Activated CD8-positive, alpha-beta T cell treated with anti-CD3 and anti-CD28 coated beads for 36 hours (primary cell): ENCODE measurements at regions not wholly inside any gene's neighbourhood (a gene's known extent, or its start where the extent isn't known, plus 50 kb on each side); places are given as distances from the start of the nearest gene placed in this dataset.

Experiments
- ATAC-seq: fragments of 200-7000 bp; cut with Tn5 transposase; one replicate; pipeline ENCODE4 v1.10.0; 2021; ENCODE audit warnings: mild to moderate bottlenecking, moderate library complexity
- CTCF ChIA-PET: fragments of 350-600 bp; sonication (Branson Sonifier 250); formaldehyde crosslinking; loops from one replicate; lab custom pipeline; 2021; ENCODE audit warnings: antibody characterized with exemption; lab: Charles Lee
- POLR2A ChIA-PET: fragments of 350-600 bp; sonication (Branson Sonifier 250); formaldehyde crosslinking; loops from one replicate; lab custom pipeline; 2021; ENCODE audit warnings: antibody characterized with exemption; lab: Charles Lee
- DNase-seq: peaks from one replicate; pipeline ENCODE4 v3.0.0-alpha.2; 2020
- H3K27ac Mint-ChIP-seq: one replicate; pipeline ENCODE4 v1.8.0; 2021; ENCODE audit warnings: mild to moderate bottlenecking, mixed read lengths
- H3K27me3 Mint-ChIP-seq: one replicate; pipeline ENCODE4 v1.8.0; 2021; ENCODE audit warnings: mixed read lengths
- H3K36me3 Mint-ChIP-seq: one replicate; pipeline ENCODE4 v1.8.0; 2021; ENCODE audit warnings: low read depth, mixed read lengths
- H3K4me1 Mint-ChIP-seq: one replicate; pipeline ENCODE4 v1.8.0; 2021; ENCODE audit warnings: low read depth, mixed read lengths
- H3K4me3 Mint-ChIP-seq: one replicate; pipeline ENCODE4 v1.8.0; 2021; ENCODE audit warnings: mild to moderate bottlenecking, moderate library complexity, mixed read lengths
- H3K9me3 Mint-ChIP-seq: one replicate; pipeline ENCODE4 v1.8.0; 2021; ENCODE audit warnings: mixed read lengths
- intact Hi-C: fragments of 100-400 bp; cut with micrococcal nuclease; formaldehyde crosslinking; loops from one replicate; pipeline ENCODE4 v1.10.0; 2022
- TF ChIP-seq, protein P1 (sequence below): fragments of 200-600 bp; IDR thresholded peaks from one replicate; pipeline ENCODE4 v1.8.0; 2022; ENCODE audit warnings: antibody characterized with exemption, mild to moderate bottlenecking

- no peak for ATAC-seq
- TF ChIP-seq, protein P1, sequence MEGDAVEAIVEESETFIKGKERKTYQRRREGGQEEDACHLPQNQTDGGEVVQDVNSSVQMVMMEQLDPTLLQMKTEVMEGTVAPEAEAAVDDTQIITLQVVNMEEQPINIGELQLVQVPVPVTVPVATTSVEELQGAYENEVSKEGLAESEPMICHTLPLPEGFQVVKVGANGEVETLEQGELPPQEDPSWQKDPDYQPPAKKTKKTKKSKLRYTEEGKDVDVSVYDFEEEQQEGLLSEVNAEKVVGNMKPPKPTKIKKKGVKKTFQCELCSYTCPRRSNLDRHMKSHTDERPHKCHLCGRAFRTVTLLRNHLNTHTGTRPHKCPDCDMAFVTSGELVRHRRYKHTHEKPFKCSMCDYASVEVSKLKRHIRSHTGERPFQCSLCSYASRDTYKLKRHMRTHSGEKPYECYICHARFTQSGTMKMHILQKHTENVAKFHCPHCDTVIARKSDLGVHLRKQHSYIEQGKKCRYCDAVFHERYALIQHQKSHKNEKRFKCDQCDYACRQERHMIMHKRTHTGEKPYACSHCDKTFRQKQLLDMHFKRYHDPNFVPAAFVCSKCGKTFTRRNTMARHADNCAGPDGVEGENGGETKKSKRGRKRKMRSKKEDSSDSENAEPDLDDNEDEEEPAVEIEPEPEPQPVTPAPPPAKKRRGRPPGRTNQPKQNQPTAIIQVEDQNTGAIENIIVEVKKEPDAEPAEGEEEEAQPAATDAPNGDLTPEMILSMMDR: no peak
- Mint-ChIP-seq H3K36me3 (no peaks in the 10 kb centered on the region), H3K4me1 (no peaks in the 10 kb centered on the region), H3K4me3 (no peak overlapping the region), H3K27ac (no peak overlapping the region), H3K27me3 (peaks cover 3% of the 10 kb centered on the region), H3K9me3 (no peaks in the 10 kb centered on the region)
- intact Hi-C loops: no loop called here
- CTCF ChIA-PET: no interaction called here
- no peak for DNase-seq
- POLR2A ChIA-PET: no interaction called here
These were observed 58.5 kb upstream of the SIPA1L2 start for GRCh38 chr1:232688398-232688797.

DNA sequence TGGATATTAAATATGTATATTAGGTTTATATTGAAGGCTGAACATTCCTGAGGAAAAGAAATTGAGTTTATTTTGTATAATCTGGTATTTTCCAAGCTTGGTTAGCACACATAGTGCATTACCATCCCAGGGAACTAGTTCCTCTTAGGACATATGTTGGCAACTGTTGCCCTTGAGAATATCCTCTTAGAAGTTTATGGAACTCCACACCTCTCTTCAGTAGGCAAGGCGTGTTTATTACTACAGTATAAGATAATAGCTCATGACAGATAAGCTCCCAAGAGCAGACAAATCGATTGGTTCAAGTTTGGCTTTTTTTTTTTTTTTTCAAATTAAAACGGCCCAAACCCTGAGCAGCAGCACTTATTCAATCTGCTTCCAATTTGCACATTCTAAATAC, 59.8 kb upstream of the SIPA1L2 start:
- no peaks in the 10 kb centered on the region for H3K4me1 Mint-ChIP-seq
- CTCF ChIA-PET: no interaction called here
- peaks cover 3% of the 10 kb centered on the region for H3K27me3 Mint-ChIP-seq
- TF ChIP-seq, protein P1: no peak
- intact Hi-C loops: no loop called here
- ATAC-seq (no peak), DNase-seq (no peak)
- H3K36me3 Mint-ChIP-seq: no peaks in the 10 kb centered on the region
- POLR2A ChIA-PET: no interaction called here
- H3K9me3 Mint-ChIP-seq: no peaks in the 10 kb centered on the region
- H3K27ac Mint-ChIP-seq: no peak overlapping the region
- H3K4me3 Mint-ChIP-seq: no peak overlapping the region

DNA sequence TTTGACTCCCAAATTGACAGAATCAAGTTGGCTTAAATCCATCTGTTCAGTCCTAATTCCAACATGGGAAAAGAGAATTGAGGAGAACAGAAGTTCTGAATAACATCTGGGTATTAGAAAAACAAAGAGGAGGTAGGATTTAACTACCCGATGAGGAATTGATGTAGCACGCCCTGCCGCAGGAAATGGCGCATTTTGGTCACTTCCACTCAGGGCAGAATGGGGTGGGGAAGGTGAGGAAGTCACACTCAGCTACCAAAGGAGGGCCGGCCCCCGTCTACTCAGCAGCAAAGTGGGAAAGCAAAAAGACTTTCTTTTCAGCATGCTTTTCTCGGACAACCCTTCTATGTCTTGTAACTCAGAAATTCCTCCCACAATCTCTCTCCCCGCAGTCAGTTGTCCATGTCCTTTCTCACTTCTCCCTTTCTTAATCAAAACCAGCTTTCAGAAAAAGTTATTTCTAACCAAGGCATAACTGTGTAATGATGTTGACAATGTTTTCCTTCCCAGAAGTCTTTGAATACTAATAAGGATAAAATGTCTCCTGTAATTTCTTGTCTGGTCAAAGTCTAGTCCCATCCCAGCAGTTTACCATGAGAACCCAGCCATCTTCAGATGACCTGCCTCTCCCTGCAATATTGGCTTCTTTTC, 60.5 kb upstream of the SIPA1L2 start:
- CTCF ChIA-PET: no interaction called here
- no peak for DNase-seq
- ATAC-seq: no peak
- Mint-ChIP-seq H3K36me3 (no peaks in the 10 kb centered on the region), H3K9me3 (no peaks in the 10 kb centered on the region), H3K27ac (no peak overlapping the region), H3K4me3 (no peak overlapping the region), H3K27me3 (peaks cover 3% of the 10 kb centered on the region), H3K4me1 (no peaks in the 10 kb centered on the region)
- intact Hi-C loops: no loop called here
- POLR2A ChIA-PET: no interaction called here
- TF ChIP-seq, protein P1: no peak

DNA sequence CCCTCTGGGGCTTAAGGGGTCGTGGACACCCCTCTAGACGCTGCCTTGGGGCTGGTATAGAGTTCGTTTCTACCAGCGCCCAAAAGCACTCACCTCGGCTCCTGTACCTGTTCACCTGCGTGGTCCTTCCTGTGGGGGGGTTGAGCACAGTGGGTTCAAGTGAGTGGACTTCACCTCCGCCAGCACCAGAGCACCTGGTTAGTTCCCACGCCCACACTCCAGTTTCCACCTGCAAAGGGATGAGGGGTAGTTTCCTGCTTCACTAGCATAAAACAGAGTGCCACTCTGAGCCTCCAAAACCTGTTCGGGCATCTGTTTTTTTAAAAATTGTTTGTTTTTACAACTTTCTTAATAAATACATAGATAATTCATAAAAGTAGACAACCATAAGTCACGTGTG, 64.5 kb upstream of the SIPA1L2 start:
- no peak overlapping the region for H3K27ac Mint-ChIP-seq
- peaks cover 3% of the 10 kb centered on the region for H3K27me3 Mint-ChIP-seq
- no peak for DNase-seq
- H3K4me1 Mint-ChIP-seq: no peaks in the 10 kb centered on the region
- no peaks in the 10 kb centered on the region for H3K36me3 Mint-ChIP-seq
- H3K9me3 Mint-ChIP-seq: no peaks in the 10 kb centered on the region
- intact Hi-C loops: no loop called here
- POLR2A ChIA-PET: no interaction called here
- no peak for ATAC-seq
- CTCF ChIA-PET: no interaction called here
- H3K4me3 Mint-ChIP-seq: no peak overlapping the region
- TF ChIP-seq, protein P1: no peak

GRCh38 chr1:232695621-232696385, 65.9 kb upstream of the SIPA1L2 start:
- TF ChIP-seq, protein P1: no peak
- POLR2A ChIA-PET: no interaction called here
- H3K27me3 Mint-ChIP-seq: peaks cover 3% of the 10 kb centered on the region
- DNase-seq: no peak
- no peak overlapping the region for H3K27ac Mint-ChIP-seq
- no peaks in the 10 kb centered on the region for H3K9me3 Mint-ChIP-seq
- no peaks in the 10 kb centered on the region for H3K36me3 Mint-ChIP-seq
- intact Hi-C loops: no loop called here
- CTCF ChIA-PET: no interaction called here
- no peak overlapping the region for H3K4me3 Mint-ChIP-seq
- no peaks in the 10 kb centered on the region for H3K4me1 Mint-ChIP-seq
- no peak for ATAC-seq
